Activated CD8-positive, alpha-beta memory T cell treated with anti-CD3 and anti-CD28 coated beads for 1 hour (primary cell): ENCODE measurements at regions not wholly inside any gene's neighbourhood (a gene's known extent, or its start where the extent isn't known, plus 50 kb on each side); places are given as distances from the start of the nearest gene placed in this dataset.
"Not testable (repeated sequence)": the region's sequence is repeated elsewhere in the genome, so short reads cannot be mapped to it uniquely, and the experiment has no call there.

Source experiments
- DNase-seq, 2 donors: peaks; one replicate each; pipeline ENCODE4 v3.0.0-alpha.2; 2020; ENCODE audit warnings: low read depth in 1 of 2; ENCODE audit errors: extremely low read depth in 1 of 2

DNA sequence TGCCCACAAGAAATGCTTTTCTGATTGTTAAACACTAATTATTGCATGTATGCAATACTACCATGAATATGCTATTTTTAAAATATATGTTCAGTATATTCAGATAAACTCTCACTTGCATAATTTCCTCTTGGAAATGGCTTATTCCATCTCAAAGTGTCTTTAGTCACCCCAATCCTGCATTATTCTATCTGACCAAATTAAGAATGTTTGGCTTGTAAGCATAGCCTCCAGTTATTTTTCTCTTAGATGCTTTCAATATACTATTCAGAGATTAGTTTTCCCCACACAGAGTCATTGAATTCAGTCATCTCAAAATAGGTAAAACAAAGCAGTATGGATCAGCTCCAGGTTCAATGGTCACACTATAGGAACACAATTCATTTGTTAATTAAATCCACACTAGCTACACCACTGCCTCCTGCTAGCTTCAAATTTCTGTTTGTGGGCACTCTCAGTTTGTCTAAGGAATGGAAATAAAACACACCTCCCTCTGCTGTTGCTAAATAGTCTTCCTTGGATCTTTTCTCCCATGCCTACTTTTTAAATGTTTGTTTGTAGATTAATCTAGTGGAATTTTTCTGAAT lies 134.6 kb upstream of the TBCA start:
- no peak for DNase-seq

GRCh38 chr5:77909237-77909636 lies 133.1 kb upstream of the TBCA start:
- DNase-seq, result no peak

GRCh38 chr5:77908787-77909186 lies 132.6 kb upstream of the TBCA start:
- DNase-seq, result no peak

DNA sequence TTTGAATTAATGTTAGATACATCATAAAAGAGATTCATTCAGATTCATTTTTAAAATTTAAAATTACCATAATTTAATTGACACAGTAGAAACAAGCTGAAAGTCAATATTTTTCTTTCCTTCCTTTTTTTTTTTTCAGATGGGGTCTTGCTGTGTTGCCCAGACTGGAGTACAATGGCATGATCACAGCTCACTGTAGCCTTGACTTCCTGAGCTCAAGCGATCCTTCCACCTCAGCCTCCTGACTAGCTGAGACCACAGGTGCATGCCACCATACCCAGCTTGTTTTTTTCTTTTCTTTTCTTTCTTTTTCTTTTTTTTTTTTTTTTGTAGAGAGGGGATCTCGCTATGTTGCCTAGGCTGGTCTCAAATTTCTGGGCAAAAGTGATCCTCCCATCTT lies 131.6 kb upstream of the TBCA start:
- DNase-seq, result no peak

- no peak for DNase-seq
Observed at GRCh38 chr5:77906806-77907205, 130.7 kb upstream of the TBCA start.

DNA sequence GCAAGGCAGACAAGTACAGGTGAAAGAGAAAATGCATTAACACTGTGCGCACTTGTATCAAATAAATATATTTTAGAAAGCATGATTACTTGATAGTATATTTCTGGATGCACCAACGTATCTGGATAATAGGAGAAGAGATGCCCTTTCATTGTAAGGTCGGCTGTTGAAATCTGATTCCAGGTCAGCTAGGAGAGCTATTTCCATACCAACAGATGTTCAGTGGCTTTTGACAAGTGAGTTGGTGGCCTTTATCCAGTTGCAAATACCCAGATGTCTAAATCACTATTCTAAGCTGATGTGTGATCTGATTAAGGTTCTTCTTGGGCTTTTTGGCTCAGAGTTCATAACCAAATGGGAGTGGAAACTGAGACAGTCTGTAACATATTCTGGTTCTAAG lies 128.2 kb upstream of the TBCA start:
- DNase-seq, result no peak

DNA sequence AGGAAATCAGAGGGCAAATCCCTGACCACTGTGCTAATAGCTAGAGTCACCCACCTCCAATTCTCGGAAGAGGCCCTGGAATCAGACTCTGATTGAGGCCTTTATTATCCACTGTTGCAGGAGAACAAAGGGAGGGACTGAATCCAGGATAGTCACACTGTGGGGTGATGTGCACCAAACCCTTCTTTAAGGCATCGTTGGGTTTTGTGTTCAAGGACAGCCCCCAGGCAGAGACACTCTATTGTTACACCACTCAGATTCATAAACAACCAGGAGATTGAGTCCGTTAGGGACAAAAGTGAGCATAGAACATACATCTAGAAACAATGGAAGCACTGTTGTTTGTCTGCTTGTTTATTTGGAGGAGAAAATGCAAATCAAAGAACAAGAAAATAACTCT lies 124.6 kb upstream of the TBCA start:
- DNase-seq, result no peak

GRCh38 chr5:77898385-77898784 lies 122.2 kb upstream of the TBCA start:
- DNase-seq, result no peak

GRCh38 chr5:77896338-77896737 lies 120.2 kb upstream of the TBCA start:
- DNase-seq, result no peak

- DNase-seq, result not testable (repeated sequence)
Observed at GRCh38 chr5:77894103-77894502, 118.0 kb upstream of the TBCA start.

- DNase-seq, result no peak
Observed at GRCh38 chr5:77893225-77893860, 117.2 kb upstream of the TBCA start.

- DNase-seq, result no peak
Observed at GRCh38 chr5:77892061-77893010, 116.2 kb upstream of the TBCA start.

DNA sequence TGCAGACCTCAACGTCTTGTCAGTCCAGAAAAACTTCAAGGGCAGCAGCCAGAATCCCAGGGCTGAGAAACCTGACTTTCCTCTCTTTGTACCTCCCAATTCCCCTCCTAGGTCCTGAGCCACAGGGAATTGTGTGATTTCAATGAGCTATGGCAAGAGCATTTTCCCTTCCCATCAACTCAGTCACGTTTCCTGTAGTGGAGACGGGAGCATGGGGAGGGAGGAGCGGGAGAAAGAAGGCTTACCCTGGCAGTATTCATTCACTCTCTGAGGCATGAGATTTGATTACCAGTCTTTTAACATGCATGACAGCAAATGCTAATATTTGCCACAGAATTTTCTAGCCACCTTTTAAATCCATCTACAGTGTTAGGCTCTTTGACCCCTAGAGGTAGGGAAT lies 109.4 kb upstream of the TBCA start:
- no peak for DNase-seq

GRCh38 chr5:77882670-77883257 lies 106.6 kb upstream of the TBCA start:
- DNase-seq, result no peak

DNA sequence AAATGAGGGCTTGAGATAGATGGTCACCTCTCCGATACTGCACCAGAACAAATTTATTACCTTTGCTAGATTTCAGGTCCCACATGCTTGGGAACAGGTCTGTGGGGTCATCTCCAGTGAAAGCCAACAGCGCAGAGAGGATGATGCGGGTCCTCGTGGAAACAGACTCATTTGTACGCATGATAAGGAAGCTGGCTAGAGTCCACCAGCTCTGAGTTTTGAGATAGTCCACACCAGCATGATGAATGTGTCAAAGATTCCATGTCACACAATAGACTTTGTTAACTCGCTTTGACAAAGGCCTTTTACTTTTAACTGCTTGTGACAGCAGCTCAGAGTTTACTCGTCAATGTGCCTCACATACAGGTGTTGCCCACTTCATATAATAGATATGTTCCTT lies 105.4 kb upstream of the TBCA start:
- no peak for DNase-seq

DNA sequence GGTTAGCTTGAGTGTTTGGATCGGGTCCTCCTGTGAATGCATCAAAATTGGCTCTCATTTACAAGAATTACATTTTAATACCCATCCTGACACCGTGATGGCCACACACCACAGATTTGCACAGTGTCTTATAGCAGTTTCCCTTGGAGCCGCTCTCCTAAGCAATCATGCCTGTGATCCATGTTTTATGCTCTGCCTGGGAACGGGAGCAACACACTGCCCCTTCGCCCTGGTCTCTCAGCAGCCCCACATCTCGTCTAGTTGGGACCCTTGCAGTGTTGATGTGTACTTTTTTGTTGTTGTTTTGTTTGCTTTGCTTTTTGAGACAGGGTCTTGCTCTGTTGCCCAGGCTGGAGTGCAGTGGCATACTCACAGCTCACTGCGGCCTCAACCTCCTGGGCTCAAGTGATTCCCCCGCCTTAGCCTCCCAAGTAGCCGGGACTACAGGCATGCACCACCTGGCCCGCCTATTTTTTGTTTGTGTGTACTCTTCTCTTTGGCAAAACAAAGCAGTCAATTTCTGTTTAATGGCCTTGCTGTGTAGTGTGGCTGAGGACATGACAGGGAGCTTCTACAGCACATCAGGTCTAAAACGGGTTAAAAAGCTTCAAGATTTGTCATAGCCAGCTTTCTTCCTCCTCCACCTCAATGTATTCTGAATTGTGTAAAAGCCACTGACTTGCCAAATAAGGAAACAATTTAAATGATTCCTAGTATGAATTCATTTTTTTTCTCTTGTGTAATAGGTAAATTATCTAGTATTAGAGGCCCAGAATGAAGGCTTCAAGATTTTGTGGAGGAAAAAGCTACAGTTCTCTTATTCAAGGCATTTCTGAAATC lies 101.6 kb upstream of the TBCA start:
- DNase-seq, result no peak

DNA sequence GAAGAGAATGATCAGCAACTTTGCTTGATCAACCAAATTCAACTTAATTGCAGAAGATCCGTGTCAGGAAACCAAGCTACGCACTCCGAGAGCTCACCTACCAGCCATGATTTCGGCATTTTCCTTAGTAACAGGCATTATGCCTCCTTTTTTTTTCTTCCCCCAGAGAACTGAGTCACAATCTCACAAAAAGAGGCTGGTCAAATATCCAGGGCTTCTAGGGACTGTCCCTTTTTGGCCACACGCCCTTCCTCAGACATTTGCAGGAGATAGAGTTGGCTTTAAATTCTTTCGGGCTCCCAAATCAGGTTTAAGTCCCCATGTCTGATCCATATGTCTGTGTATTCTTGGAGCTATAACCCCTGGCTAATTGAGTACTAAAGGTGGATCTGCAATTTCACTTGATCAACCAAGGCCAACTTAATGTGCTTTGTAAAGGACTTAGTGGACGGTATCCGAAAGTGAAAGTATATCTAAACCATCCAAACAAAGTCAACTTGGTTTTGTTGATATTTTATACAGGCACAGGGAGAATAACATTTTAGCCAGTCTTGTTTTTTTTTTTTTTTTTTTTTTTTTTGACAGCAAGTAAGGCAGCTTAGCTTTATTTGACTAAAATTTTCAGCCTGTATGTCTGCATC lies 100.8 kb upstream of the TBCA start:
- no peak for DNase-seq

DNA sequence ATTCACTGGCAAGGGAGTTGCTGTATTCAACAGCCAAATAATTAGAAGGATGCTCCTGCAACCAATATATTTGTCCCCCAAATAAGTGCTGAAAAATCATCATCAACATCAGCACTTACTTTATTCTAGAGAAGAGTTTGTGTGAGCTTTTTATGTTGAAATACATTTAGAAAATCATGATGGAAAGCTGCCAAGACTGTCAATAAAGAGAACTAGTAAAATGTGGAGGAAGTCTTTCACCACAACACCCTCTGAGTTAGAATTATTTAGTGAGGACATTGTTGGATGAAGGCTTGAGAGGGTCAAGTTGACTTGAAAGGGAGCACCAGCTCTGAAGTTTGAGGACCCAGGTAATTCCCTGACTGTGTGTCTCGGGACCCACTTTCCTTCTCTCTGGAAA lies 100.2 kb upstream of the TBCA start:
- DNase-seq, result no peak

- DNase-seq, result no peak
Observed at GRCh38 chr5:77874691-77875090, 98.6 kb upstream of the TBCA start.

- DNase-seq, result no peak
Observed at GRCh38 chr5:77873239-77873638, 97.1 kb upstream of the TBCA start.
